ENCODE measurements at regions not wholly inside any gene's neighbourhood (a gene's known extent, or its start where the extent isn't known, plus 50 kb on each side); places are given as distances from the start of the nearest gene placed in this dataset.
"Not testable (repeated sequence)": the region's sequence is repeated elsewhere in the genome, so short reads cannot be mapped to it uniquely, and the experiment has no call there.

DNA sequence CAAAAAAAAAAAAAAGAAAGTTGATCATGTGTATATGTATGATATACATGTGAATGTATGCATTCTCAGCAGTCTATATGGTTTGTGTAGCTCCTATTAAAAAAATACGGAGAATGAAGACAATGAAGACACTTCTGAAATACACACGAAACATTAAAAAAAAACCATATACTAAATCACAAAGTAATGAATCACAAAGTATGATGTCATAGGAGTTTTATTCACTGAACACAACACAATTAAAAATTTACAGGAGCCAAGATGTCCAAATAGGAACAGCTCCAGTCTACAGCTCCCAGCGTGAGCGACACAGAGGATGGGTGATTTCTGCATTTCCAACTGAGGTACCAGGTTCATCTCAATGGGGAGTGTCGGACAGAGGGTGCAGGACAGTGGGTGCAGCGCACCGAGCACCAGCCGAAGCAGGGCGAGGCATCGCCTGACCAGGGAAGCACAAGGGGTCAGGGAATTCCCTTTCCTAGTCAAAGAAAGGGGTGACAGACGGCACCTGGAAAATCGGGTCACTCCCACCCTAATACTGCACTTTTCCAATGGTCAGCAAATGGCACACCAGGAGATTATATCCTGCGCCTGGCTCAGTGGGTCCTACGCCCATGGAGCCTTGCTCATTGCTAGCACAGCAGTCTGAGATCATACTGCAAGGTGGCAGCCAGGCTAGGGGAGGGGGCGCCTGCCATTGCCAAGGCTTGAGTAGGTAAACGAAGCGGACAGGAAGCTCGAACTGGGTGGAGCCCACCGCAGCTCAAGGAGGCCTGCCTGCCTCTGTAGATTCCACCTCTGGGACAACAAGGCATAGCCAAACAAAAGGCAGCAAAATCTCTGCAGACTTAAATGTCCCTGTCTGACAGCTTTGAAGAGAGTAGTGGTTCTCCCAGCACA, 53.9 kb upstream of the TUSC1 start:
- H3K4me1 ChIP-seq (ENCODE audit: control insufficient read depth in 1 of 2, extremely low read depth in 1 of 2, insufficient read depth in 2 of 2, low read length in 2 of 2); H3K4me3 ChIP-seq (ENCODE audit: control insufficient read depth in 1 of 2, extremely low read depth in 1 of 2, low read length in 1 of 2); H3K27me3 ChIP-seq (replicated peaks in 1 of 2; ENCODE audit: control insufficient read depth in 2 of 2, extremely low read depth in 1 of 2, insufficient read depth in 2 of 2, low read length in 1 of 2); CTCF ChIA-PET; DNase-seq; ATAC-seq (replicated peaks in 1 of 4); H3K36me3 ChIP-seq (ENCODE audit: control insufficient read depth in 2 of 2, extremely low read depth in 1 of 2, insufficient read depth in 1 of 2, low read length in 1 of 2); H3K27ac ChIP-seq (ENCODE audit: low read length); H3K9me3 ChIP-seq; H3K27me3 Mint-ChIP-seq; POLR2A ChIA-PET; H3K4me1 Mint-ChIP-seq; H3K36me3 Mint-ChIP-seq; H3K4me3 Mint-ChIP-seq; H3K27ac Mint-ChIP-seq: not testable (repeated sequence)
- peaks cover 11 to 22% (median 13%) of the 10 kb centered on the region in 3 donors for H3K9me3 Mint-ChIP-seq
- WGBS (ENCODE audit: insufficient coverage): 94% methylated on average over 11 of the region's 19 CpGs
